HG02759 (cell line): ENCODE measurements at regions not wholly inside any gene's neighbourhood (a gene's known extent, or its start where the extent isn't known, plus 50 kb on each side); places are given as distances from the start of the nearest gene placed in this dataset.

Experiments
- ATAC-seq: cut with Tn5 transposase; IDR thresholded peaks from one replicate; pipeline ENCODE4 v1.9.1; 2021; ENCODE audit warnings: mild to moderate bottlenecking, moderate library complexity; ENCODE audit not compliant: unreplicated experiment

DNA sequence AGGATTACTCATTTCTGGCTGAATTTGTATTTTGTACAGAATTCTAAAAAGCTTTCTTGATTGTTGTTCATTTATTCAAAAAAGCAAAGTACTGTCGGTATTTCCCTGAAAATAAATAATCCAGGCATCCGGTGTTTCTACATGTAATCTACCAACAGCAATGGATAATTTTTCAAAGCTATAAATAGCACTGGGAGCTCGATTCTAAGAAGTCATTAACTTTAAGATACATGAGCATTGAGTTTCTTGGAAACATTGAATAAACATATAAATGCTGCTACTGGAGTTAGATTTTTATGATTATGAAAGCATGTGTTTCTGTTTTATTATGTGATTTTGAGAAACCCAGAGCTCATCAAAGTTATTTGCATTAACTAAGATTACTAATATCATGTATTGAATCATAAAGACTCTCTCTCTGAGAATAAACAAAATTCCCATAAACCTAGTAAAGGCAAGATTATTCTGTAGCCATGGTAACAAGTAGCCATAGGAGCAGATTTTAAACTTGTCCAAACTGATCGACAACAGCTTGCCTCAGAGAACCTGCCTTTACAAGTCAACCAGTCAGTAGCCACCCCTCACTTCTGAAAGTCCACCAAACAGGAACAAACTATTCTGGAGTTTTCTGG lies 197.0 kb downstream of the DRD1 start:
- no peak for ATAC-seq

- ATAC-seq = no peak
Measured at GRCh38 chr5:175246242-175246888, 197.6 kb downstream of the DRD1 start.

DNA sequence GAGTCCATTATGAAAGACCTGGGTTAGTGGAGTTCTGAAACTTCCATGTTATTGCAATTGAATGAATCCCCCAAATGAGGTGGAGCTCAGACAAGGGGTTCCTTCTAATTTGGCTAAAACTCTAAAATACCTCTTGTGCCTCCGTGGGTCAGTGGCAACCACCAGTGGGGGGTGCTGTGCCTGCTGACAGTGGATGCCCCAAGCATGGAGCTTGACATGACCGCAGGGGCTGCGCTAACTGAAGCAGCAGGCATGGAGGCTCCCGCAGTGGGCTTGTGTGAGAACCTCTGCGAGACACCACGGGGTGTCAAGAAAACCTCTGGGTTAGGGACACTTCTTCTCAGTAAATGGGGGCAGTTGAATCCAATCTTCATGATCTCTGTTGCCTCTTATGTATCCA lies 200.5 kb downstream of the DRD1 start:
- no peak for ATAC-seq

DNA sequence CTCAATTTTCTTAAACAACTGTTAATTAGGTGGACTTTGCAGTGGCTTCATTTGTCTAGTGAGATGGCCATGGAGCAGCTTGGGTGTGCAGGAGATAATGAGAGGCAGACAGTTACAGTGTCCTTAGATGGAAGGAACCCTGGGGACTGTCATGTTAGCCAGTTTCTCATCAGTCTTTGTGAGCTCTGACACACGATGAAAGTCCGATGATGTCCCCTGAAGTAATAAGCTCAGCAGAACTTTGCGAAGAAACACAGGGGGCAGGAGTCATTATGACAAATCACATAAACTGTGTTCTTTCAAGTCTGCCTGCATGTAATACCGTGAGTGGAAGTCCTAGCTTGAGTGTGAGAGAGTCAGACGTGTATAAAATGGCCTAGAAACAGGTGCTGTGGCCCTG lies 201.8 kb downstream of the DRD1 start:
- no peak for ATAC-seq

- ATAC-seq = no peak
Measured at GRCh38 chr5:175238326-175238725, 205.7 kb downstream of the DRD1 start.

- no peak for ATAC-seq
Measured at GRCh38 chr5:175236176-175236575, 207.8 kb downstream of the DRD1 start.

DNA sequence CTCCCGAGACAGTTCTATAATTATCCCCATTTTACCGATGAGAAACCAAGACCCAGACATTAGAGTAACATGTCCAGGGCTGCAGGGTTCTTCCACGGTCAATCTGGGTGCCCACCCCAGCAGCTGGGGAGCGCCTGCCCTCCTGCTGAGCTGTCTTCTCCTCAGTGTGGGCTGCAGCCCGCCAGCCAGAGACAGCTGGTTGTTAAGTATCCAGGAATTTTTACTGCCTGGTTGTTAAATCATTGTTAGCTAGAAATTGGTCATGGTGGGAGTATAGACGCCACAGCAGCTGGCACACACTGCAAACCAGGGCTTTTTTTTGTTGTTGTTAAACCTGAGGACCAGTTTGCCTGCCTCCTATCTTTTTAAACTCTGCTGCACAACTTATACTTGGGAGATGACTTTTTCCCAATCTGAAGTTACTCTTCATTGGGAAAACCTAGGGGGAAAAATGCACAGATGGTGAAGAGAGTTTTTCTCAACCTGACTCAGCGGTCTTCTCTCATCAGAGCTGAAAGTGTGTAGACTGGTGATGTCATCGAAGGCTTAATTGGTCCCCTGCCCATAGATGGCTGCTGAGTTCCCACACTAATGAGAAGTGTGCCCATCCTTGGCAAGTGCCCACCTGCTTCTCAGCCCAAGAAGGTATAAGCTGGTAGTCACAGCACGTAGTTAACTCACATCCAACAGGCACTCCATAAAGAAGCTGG lies 208.6 kb downstream of the DRD1 start:
- no peak for ATAC-seq

- no peak for ATAC-seq
Measured at GRCh38 chr5:175230299-175230698, 213.7 kb downstream of the DRD1 start.

DNA sequence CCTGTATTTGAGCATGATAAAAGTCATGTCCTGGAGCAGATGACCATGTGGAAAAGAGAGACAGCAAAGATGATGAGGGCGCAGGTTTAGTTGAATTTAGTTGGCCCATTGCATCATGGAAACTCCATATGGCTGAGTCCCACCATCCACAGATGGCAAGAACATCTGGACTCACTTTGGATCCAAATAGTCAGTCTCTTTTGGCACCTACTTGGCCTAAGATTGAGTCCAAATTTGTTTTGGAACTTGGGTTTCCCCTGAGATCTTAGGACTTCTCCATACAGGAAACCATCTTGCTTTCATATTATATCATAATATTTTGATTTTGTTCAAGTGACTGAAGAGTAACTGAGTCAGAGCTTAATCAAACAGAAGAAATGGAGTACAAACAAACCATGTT lies 217.5 kb downstream of the DRD1 start:
- no peak for ATAC-seq

GRCh38 chr5:175223291-175223690 lies 220.7 kb downstream of the DRD1 start:
- ATAC-seq = no peak

GRCh38 chr5:175222621-175223020 lies 221.4 kb downstream of the DRD1 start:
- ATAC-seq = no peak

DNA sequence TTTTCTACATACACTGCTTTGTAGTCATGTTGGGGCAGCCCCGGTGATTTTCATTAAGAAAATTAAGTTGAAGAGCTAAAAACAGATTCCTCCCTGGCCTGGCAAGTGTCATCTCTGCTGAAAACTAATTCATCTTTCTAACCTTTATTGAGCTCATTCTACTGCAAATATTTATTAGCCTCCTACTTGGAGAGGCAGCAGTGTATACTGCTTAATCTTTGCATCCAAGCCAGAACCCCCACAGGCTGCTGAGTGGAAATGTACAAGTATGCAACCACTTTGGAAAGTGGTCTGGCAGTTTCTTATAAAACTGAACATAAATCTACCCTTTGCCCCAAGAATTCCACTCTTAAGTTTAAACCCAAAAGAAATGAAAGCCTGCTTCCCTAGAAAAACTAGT lies 223.4 kb downstream of the DRD1 start:
- no peak for ATAC-seq

- ATAC-seq = no peak
Measured at GRCh38 chr5:175219366-175219765, 224.6 kb downstream of the DRD1 start.

GRCh38 chr5:175216991-175217390 lies 227.0 kb downstream of the DRD1 start:
- no peak for ATAC-seq

DNA sequence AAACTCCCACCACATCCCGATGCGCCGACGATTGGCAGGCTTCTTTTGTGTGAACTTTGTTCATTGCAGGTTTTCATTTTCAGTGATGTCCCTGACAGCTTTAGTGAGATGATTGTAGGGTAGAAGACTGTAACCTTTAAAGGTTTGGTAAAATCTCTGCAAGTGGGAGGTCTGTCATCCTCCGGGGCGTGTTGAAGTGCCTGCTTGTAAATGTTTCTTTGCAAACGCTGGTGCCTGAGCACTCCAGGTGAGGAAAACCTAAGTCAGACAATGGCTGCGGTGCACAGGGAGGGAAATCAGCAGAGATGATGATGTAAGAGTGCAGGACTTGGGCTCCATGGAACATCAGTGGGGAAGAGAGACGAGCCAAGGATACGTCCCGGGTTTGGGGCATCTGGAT lies 228.1 kb downstream of the DRD1 start:
- ATAC-seq = no peak

GRCh38 chr5:175214152-175214551 lies 229.8 kb downstream of the DRD1 start:
- ATAC-seq = no peak

GRCh38 chr5:175211956-175212756 lies 231.8 kb downstream of the DRD1 start:
- no peak for ATAC-seq

GRCh38 chr5:175207321-175208040 lies 236.5 kb downstream of the DRD1 start:
- ATAC-seq = no peak

DNA sequence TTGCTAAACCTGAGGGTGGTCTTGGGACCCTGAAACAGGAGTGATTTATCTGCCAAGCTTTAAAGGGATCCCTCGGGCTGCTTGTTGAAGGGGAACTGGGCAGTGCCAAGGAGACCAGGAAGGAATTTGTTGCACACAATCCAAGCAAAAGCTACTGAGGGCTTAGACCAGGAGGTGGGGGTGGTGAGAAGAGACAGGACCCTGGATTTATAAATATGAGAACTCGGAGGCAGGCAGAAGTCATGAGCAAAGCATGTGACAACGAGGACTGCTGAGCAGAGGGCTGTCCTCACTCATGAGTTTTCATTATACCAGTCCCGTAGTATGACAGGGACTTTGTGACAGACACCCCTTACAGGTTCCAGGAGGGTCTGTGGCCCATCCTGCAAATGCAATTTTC lies 237.3 kb downstream of the DRD1 start:
- ATAC-seq = no peak

DNA sequence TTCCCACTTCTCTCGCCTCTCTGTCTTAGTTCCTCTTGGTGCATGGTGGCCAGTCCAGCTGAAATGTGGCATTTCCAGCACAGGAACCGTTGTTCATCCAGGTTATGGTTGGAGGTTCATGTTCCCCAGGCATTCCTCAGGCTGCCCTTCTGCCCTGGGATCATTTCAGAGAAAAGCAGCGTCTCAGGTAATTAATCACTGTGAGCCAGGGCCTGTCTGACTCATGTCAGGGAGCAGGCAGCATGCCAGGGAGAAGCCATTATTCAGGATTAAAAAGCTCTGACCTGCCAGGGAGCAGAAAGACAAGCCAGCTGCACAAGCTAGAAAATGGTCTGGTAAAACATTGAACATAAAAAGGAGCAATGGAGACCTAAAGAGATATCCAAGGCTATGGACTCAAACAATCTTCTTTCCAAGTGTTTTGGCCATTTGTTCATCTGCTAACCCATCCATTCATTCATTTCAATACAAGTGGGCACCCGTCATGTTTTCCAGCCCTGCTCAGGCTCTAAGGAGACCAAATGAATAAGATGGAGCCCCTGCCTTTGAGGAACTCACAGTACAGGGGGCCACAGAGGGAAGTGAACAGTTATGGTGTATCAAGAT lies 241.4 kb downstream of the DRD1 start:
- ATAC-seq = no peak
